Esophagus muscularis mucosa (tissue), 4 donors: ENCODE measurements at regions not wholly inside any gene's neighbourhood (a gene's known extent, or its start where the extent isn't known, plus 50 kb on each side); places are given as distances from the start of the nearest gene placed in this dataset.

ENCODE experiments used
- DNase-seq: peaks from one replicate; pipeline ENCODE4 v3.0.0-alpha.2; 2017; ENCODE audit errors: extremely low spot score
- H3K27ac ChIP-seq, 4 donors: fragments of 200-600 bp; sonication (generic); replicated peaks in 1 of 4; 1 replicate in 3 of 4; 2 replicates in 1 of 4; pipeline ENCODE4 v1.5.1; 2016 to 2019; ENCODE audit warnings: mild to moderate bottlenecking in 1 of 4
- H3K27me3 ChIP-seq, 4 donors: fragments of 200-600 bp; sonication (generic); one replicate each; pipeline versions ENCODE4 v1.5.1 to v1.6.0; 2016 to 2019
- H3K36me3 ChIP-seq, 4 donors: fragments of 200-600 bp; sonication (generic); one replicate each; pipeline ENCODE4 v1.5.1; 2016 to 2019
- H3K4me1 ChIP-seq, 4 donors: fragments of 200-600 bp; sonication (generic); one replicate each; pipeline ENCODE4 v1.5.1; 2016 to 2019
- H3K4me3 ChIP-seq, 4 donors: fragments of 200-600 bp; sonication (generic); 1 replicate in 2 of 4; 2 replicates in 2 of 4; pipeline ENCODE4 v1.5.1; 2016 to 2019; ENCODE audit warnings: mild to moderate bottlenecking in 4 of 4, moderate library complexity in 1 of 4
- H3K9me3 ChIP-seq, 4 donors: fragments of 200-600 bp; sonication (generic); 1 replicate in 3 of 4; 2 replicates in 1 of 4; pipeline ENCODE4 v1.5.1; 2016 to 2019
- CTCF ChIP-seq, 3 experiments: fragments of 200-600 bp in 2 of 3; fragments of 450-650 bp in 1 of 3; sonication (generic) in 2 of 3; IDR thresholded peaks; one replicate each; pipeline ENCODE4 v1.5.1; 2017 to 2019; ENCODE audit warnings: antibody characterized with exemption in 3 of 3, mild to moderate bottlenecking in 2 of 3, moderate library complexity in 1 of 3
- EP300 ChIP-seq: sonication (generic); formaldehyde crosslinking; IDR thresholded peaks from one replicate; pipeline ENCODE4 v1.6.1; 2017; ENCODE audit warnings: antibody characterized with exemption
- POLR2A ChIP-seq: fragments of 450-650 bp; IDR thresholded peaks from one replicate; pipeline ENCODE4 v1.6.1; 2017; ENCODE audit warnings: antibody characterized with exemption, moderate library complexity, mild to moderate bottlenecking, low read depth
- POLR2AphosphoS5 ChIP-seq, 2 donors: sonication (generic); formaldehyde crosslinking; IDR thresholded peaks; one replicate each; pipeline ENCODE4 v1.6.1; 2017; ENCODE audit warnings: antibody characterized with exemption in 2 of 2
- WGBS: methylation state at CpG from one replicate; pipeline ENCODE4 v1.1.5; 2018; 5-methylcytosine and 5-hydroxymethylcytosine counted together
- intact Hi-C: fragments of 100-400 bp; cut with DNase I; formaldehyde crosslinking; loops from one replicate; pipeline ENCODE4 v1.15.1; 2023

GRCh38 chr15:39511000-39511915 is 69.6 kb upstream of the THBS1 start:
- Histone ChIP-seq H3K4me1 (peaks cover 6 to 25% (median 23%) of the 10 kb centered on the region in 4 donors), H3K4me3 (no peak overlapping the region), H3K36me3 (no peaks in the 10 kb centered on the region), H3K9me3 (peaks cover 0 to 4% (median 0%) of the 10 kb centered on the region in 4 donors), H3K27me3 (no peaks in the 10 kb centered on the region), H3K27ac (peak overlapping the region in 3 of 4 donors; percentile 23 to 55 (median 42))
- intact Hi-C loops: no loop called here
- 42% methylated on average over 13 of the region's 14 CpGs for WGBS
- DNase-seq: no peak
- peak; percentile 34 to 48 for TF ChIP-seq POLR2AphosphoS5 (IDR thresholded peaks at IDR 0.05)
- no peak for TF ChIP-seq EP300
- no peak for TF ChIP-seq CTCF (IDR thresholded peaks at IDR 0.05)
- TF ChIP-seq POLR2A: no peak

- Histone ChIP-seq H3K36me3 (no peaks in the 10 kb centered on the region), H3K27ac (peak overlapping the region in 3 of 4 donors; percentile 23 to 55 (median 42)), H3K4me3 (no peak overlapping the region), H3K4me1 (peaks cover 6 to 25% (median 23%) of the 10 kb centered on the region in 4 donors), H3K27me3 (no peaks in the 10 kb centered on the region), H3K9me3 (peaks cover 0 to 4% (median 0%) of the 10 kb centered on the region in 4 donors)
- 17% methylated on average over 4 of the region's 4 CpGs for WGBS
- intact Hi-C loops: no loop called here
- TF ChIP-seq EP300 (no peak), POLR2AphosphoS5 (IDR thresholded peaks at IDR 0.05) (peak in 1 of 2 donors; percentile 11)
- DNase-seq: no peak
These were observed 69.0 kb upstream of the THBS1 start for GRCh38 chr15:39511916-39512260.

GRCh38 chr15:39512643-39513042 is 68.2 kb upstream of the THBS1 start:
- Histone ChIP-seq H3K9me3 (peaks cover 0 to 4% (median 0%) of the 10 kb centered on the region in 4 donors), H3K27ac (no peak overlapping the region), H3K27me3 (no peaks in the 10 kb centered on the region), H3K4me1 (peaks cover 6 to 25% (median 23%) of the 10 kb centered on the region in 4 donors), H3K4me3 (no peak overlapping the region), H3K36me3 (no peaks in the 10 kb centered on the region)
- no peak for DNase-seq
- TF ChIP-seq EP300: no peak
- intact Hi-C loops: no loop called here

- intact Hi-C loops: no loop called here
- Histone ChIP-seq H3K36me3 (no peaks in the 10 kb centered on the region), H3K27me3 (no peaks in the 10 kb centered on the region), H3K4me1 (peaks cover 6 to 27% (median 24%) of the 10 kb centered on the region in 4 donors), H3K4me3 (no peak overlapping the region), H3K27ac (no peak overlapping the region), H3K9me3 (peaks cover 0 to 4% (median 0%) of the 10 kb centered on the region in 4 donors)
- TF ChIP-seq POLR2A: no peak
- no peak for DNase-seq
- WGBS: 87% methylated on average over 3 of the region's 3 CpGs
These were observed 66.9 kb upstream of the THBS1 start for GRCh38 chr15:39513936-39514335.

- 98% methylated on average over 2 of the region's 2 CpGs for WGBS
- intact Hi-C loops: no loop called here
These were observed 65.9 kb upstream of the THBS1 start for GRCh38 chr15:39514933-39515332.

More at GRCh38 chr15:39514933-39515332, 65.9 kb upstream of the THBS1 start:
- no peaks in the 10 kb centered on the region for H3K27me3 ChIP-seq
- H3K9me3 ChIP-seq: peaks cover 0 to 4% (median 0%) of the 10 kb centered on the region in 4 donors
- no peak overlapping the region for H3K4me3 ChIP-seq
- TF ChIP-seq EP300 (no peak), CTCF (IDR thresholded peaks at IDR 0.05) (no peak), POLR2A (no peak), POLR2AphosphoS5 (IDR thresholded peaks at IDR 0.05) (no peak)
- peaks cover 6 to 27% (median 24%) of the 10 kb centered on the region in 4 donors for H3K4me1 ChIP-seq
- H3K36me3 ChIP-seq: no peaks in the 10 kb centered on the region
- no peak overlapping the region for H3K27ac ChIP-seq
- DNase-seq: no peak
